Heart left ventricle (tissue), 16 donors: ENCODE measurements at regions not wholly inside any gene's neighbourhood (a gene's known extent, or its start where the extent isn't known, plus 50 kb on each side); places are given as distances from the start of the nearest gene placed in this dataset.

Experiments
- ATAC-seq, 4 donors: fragments of 200-7000 bp; cut with Tn5 transposase; one replicate each; pipeline ENCODE4 v1.9.1; 2020 to 2022; ENCODE audit warnings: moderate library complexity in 4 of 4, mild to moderate bottlenecking in 3 of 4, moderate number of reproducible peaks in 1 of 4
- DNase-seq, 5 donors: peaks; one replicate each; pipeline ENCODE4 v3.0.0-alpha.2; 2020
- H3K27ac ChIP-seq, 12 donors: fragments of 200-600 bp; sonication (generic) in 4 of 12; one replicate each; pipeline versions ENCODE4 v1.5.0 to v1.8.0; 2016 to 2022; ENCODE audit warnings: mild to moderate bottlenecking in 2 of 12
- H3K27me3 ChIP-seq, 9 donors: fragments of 200-600 bp; sonication (generic) in 2 of 9; one replicate each; pipeline versions ENCODE4 v1.5.1 to v1.8.0; 2016 to 2022; ENCODE audit warnings: mild to moderate bottlenecking in 3 of 9
- H3K36me3 ChIP-seq, 9 donors: fragments of 200-600 bp; sonication (generic) in 2 of 9; one replicate each; pipeline versions ENCODE4 v1.5.0 to v1.8.0; 2018 to 2022; ENCODE audit warnings: mild to moderate bottlenecking in 2 of 9
- H3K4me1 ChIP-seq, 12 donors: fragments of 200-600 bp; sonication (generic) in 4 of 12; one replicate each; pipeline versions ENCODE4 v1.5.0 to v1.8.0; 2016 to 2022; ENCODE audit warnings: mild to moderate bottlenecking in 3 of 12
- H3K4me3 ChIP-seq, 12 donors: fragments of 200-600 bp; sonication (generic) in 4 of 12; one replicate each; pipeline versions ENCODE4 v1.5.0 to v1.8.0; 2017 to 2022; ENCODE audit warnings: mild to moderate bottlenecking in 9 of 12, moderate library complexity in 4 of 12
- H3K9me3 ChIP-seq, 12 donors: fragments of 200-600 bp; sonication (generic) in 4 of 12; one replicate each; pipeline versions ENCODE4 v1.5.0 to v1.8.0; 2016 to 2022; ENCODE audit warnings: mild to moderate bottlenecking in 1 of 12
- POLR2A ChIP-seq, 2 donors: fragments of 450-650 bp; IDR thresholded peaks; one replicate each; pipeline ENCODE4 v1.6.1; 2017; ENCODE audit warnings: antibody characterized with exemption in 2 of 2, mild to moderate bottlenecking in 2 of 2, moderate library complexity in 2 of 2
- WGBS, 4 donors: extraction: QIAGEN DNeasy Blood & Tissue Kit in 2 of 4; methylation state at CpG; one replicate each; pipeline versions ENCODE4 v1.1.5 to v1.1.7; 2013 to 2018; 5-methylcytosine and 5-hydroxymethylcytosine counted together
- intact Hi-C, 10 donors: fragments of 100-400 bp; cut with DNase I; formaldehyde crosslinking; loops; one replicate each; pipeline versions ENCODE4 v1.11.1 to v1.14.2; 2022
- TF ChIP-seq, protein P1 (sequence below), 12 donors: fragments of 200-600 bp; sonication (generic) in 4 of 12; IDR thresholded peaks; one replicate each; pipeline versions ENCODE4 v1.5.0 to v1.8.0; 2018 to 2022; ENCODE audit warnings: antibody characterized with exemption in 12 of 12, mild to moderate bottlenecking in 5 of 12
- donor health status: ischemic (EF 13 %, LVEDD 7.1; RV severe dilation, severe dysfunction).
- donor health status: healthy with polysubstance abuse.
- donor health status: DM: no; HTN: yes; CAD: no.
- donor health status: DM: no; HTN: no; CAD: no.
- donor health status: ischemic (EF 25% LVEDD 6.9; RV normal size, moderate dysfunction).
- donor health status: ischemic (EF 25% LVEDD 5.7; RV mildly dilated, moderate dysfunction).
- donor health status: healthy.
- donor health status: DM: yes; HTN: yes; CAD: no.
- donor health status: ischemic (EF 35%, LVEDD 5.7; RV mildly dilated, moderate dysfunction).
- donor health status: nonischemic (EF 11% LVEDD 7.7; RV severe dilation, severe dysfunction).
- donor health status: DM: yes; HTN: yes; CAD: no.
- donor health status: PGD.
- donor health status: ischemic (EF 29% LVEDD 5.4; RV normal size, mild dysfunction).
- donor health status: nonischemic (EF 23%, LVEDD 6.1; RV moderate dilation, normal function).

- Histone ChIP-seq H3K27me3 (peaks cover 0 to 6% (median 0%) of the 10 kb centered on the region in 9 donors), H3K36me3 (no peaks in the 10 kb centered on the region), H3K27ac (no peak overlapping the region), H3K9me3 (no peaks in the 10 kb centered on the region), H3K4me3 (no peak overlapping the region), H3K4me1 (no peaks in the 10 kb centered on the region)
- ATAC-seq (no peak), DNase-seq (no peak)
- intact Hi-C loops = no loop called here
- TF ChIP-seq POLR2A (IDR thresholded peaks at IDR 0.05) = no peak
- TF ChIP-seq, protein P1, sequence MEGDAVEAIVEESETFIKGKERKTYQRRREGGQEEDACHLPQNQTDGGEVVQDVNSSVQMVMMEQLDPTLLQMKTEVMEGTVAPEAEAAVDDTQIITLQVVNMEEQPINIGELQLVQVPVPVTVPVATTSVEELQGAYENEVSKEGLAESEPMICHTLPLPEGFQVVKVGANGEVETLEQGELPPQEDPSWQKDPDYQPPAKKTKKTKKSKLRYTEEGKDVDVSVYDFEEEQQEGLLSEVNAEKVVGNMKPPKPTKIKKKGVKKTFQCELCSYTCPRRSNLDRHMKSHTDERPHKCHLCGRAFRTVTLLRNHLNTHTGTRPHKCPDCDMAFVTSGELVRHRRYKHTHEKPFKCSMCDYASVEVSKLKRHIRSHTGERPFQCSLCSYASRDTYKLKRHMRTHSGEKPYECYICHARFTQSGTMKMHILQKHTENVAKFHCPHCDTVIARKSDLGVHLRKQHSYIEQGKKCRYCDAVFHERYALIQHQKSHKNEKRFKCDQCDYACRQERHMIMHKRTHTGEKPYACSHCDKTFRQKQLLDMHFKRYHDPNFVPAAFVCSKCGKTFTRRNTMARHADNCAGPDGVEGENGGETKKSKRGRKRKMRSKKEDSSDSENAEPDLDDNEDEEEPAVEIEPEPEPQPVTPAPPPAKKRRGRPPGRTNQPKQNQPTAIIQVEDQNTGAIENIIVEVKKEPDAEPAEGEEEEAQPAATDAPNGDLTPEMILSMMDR (IDR thresholded peaks at IDR 0.05) = no peak
- WGBS, 4 donors = 47 to 67% (median 54%) methylated on average over 1 of the region's 1 CpG
Observed at GRCh38 chr4:155007660-155008176, 200.7 kb upstream of the NPY2R start.

DNA sequence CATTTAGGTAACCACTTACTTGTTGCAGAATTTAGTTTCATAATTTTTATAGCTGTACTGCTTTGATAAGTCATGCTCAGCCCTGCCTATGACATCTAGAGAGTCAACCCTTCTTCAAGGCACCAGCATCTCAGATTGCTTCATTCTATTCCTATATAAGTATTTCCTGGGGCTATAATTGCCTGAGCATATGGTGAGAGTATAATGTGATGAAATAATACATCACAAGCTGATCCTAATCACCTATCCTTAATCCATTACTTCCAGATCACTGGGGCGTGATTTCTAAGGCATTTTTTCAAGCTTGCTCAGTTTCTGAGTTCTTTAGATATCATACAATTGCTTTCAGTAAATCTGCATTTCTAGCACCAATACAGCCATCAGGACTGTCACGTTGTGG is 200.0 kb upstream of the NPY2R start:
- intact Hi-C loops = no loop called here
- H3K27me3 ChIP-seq = peaks cover 0 to 6% (median 0%) of the 10 kb centered on the region in 9 donors
- no peak overlapping the region for H3K4me3 ChIP-seq
- ATAC-seq (no peak), DNase-seq (no peak)
- no peaks in the 10 kb centered on the region for H3K9me3 ChIP-seq
- no peak for TF ChIP-seq POLR2A (IDR thresholded peaks at IDR 0.05)
- TF ChIP-seq, protein P1 (IDR thresholded peaks at IDR 0.05) = no peak
- H3K4me1 ChIP-seq = no peaks in the 10 kb centered on the region
- H3K36me3 ChIP-seq = no peaks in the 10 kb centered on the region
- WGBS, 4 donors = 51 to 68% (median 65%) methylated on average over 2 of the region's 2 CpGs
- no peak overlapping the region for H3K27ac ChIP-seq

DNA sequence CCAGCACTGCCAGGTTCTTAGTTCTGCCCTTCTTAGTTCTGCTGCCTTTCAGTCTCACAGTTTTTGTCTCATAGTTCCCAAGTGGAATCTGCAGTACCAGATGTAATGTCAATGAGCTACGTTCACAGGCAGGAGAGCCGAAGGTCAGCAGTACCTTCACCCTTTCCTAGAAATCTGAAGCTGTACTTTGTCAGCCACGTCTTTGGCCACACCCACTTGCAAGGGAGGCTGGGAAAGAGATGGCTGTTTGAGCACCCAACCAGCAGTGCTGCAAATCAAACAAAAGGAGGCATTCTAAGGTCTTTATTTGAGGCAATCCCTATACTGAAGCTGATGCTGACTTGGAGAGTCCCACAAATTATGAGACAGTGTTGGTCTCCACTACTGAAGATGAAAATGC is 199.1 kb upstream of the NPY2R start:
- Histone ChIP-seq H3K4me3 (no peak overlapping the region), H3K36me3 (no peaks in the 10 kb centered on the region), H3K27ac (no peak overlapping the region), H3K27me3 (peaks cover 0 to 6% (median 0%) of the 10 kb centered on the region in 9 donors), H3K4me1 (no peaks in the 10 kb centered on the region), H3K9me3 (peaks cover 0 to 2% (median 0%) of the 10 kb centered on the region in 12 donors)
- intact Hi-C loops = no loop called here
- TF ChIP-seq, protein P1 (IDR thresholded peaks at IDR 0.05) = no peak
- TF ChIP-seq POLR2A (IDR thresholded peaks at IDR 0.05) = no peak
- ATAC-seq (no peak), DNase-seq (no peak)
- WGBS, 4 donors = 59 to 68% (median 66%) methylated on average over 3 of the region's 3 CpGs

GRCh38 chr4:155010376-155010775 is 198.1 kb upstream of the NPY2R start:
- peaks cover 0 to 6% (median 0%) of the 10 kb centered on the region in 9 donors for H3K27me3 ChIP-seq
- peaks cover 0 to 6% (median 0%) of the 10 kb centered on the region in 12 donors for H3K9me3 ChIP-seq
- H3K4me1 ChIP-seq = no peaks in the 10 kb centered on the region
- no peaks in the 10 kb centered on the region for H3K36me3 ChIP-seq
- ATAC-seq (no peak), DNase-seq (no peak)
- TF ChIP-seq, protein P1 (IDR thresholded peaks at IDR 0.05) = no peak
- TF ChIP-seq POLR2A (IDR thresholded peaks at IDR 0.05) = no peak
- intact Hi-C loops = no loop called here
- H3K27ac ChIP-seq = no peak overlapping the region
- H3K4me3 ChIP-seq = no peak overlapping the region
- 85 to 90% (median 86%) methylated on average over 7 of the region's 7 CpGs for WGBS, 4 donors
